Spleen (tissue), 7 donors: ENCODE measurements at regions not wholly inside any gene's neighbourhood (a gene's known extent, or its start where the extent isn't known, plus 50 kb on each side); places are given as distances from the start of the nearest gene placed in this dataset.

ENCODE experiments used
- CTCF ChIP-seq, 11 experiments: fragments of 200-600 bp in 7 of 11; fragments of 450-650 bp in 4 of 11; sonication (generic) in 4 of 11; IDR thresholded peaks in 8 of 11; conservative IDR thresholded peaks in 3 of 11; 1 replicate in 7 of 11; 2 replicates in 4 of 11; pipeline versions ENCODE4 v1.4.0 to v1.8.0; 2016 to 2021; ENCODE audit warnings: antibody characterized with exemption in 11 of 11, inconsistent platforms in 4 of 11, mild to moderate bottlenecking in 1 of 11
- POLR2A ChIP-seq, 3 donors: fragments of 450-650 bp; IDR thresholded peaks; one replicate each; pipeline ENCODE4 v1.5.1; 2017; ENCODE audit warnings: antibody characterized with exemption in 3 of 3, mild to moderate bottlenecking in 1 of 3
- POLR2AphosphoS5 ChIP-seq, 3 donors: sonication (generic); formaldehyde crosslinking; IDR thresholded peaks; one replicate each; pipeline ENCODE4 v1.5.1; 2017; ENCODE audit warnings: antibody characterized with exemption in 3 of 3
- donor health status: DM: no; HTN: no; CAD: no; lungs with moderate emphysema.
- donor health status: DM: no; HTN: no; CAD: no.
- donor health status: DM: no; HTN: no; CAD: no.

GRCh38 chr10:63994371-63994770 lies 473.2 kb downstream of the REEP3 start:
- TF ChIP-seq POLR2A (IDR thresholded peaks at IDR 0.05), result no peak
- no peak for TF ChIP-seq CTCF (IDR thresholded peaks at IDR 0.05 in 8 of 11, conservative IDR thresholded peaks at IDR 0.05 in 3 of 11)
- no peak for TF ChIP-seq POLR2AphosphoS5 (IDR thresholded peaks at IDR 0.05)
